ENCODE measurements at regions not wholly inside any gene's neighbourhood (a gene's known extent, or its start where the extent isn't known, plus 50 kb on each side); places are given as distances from the start of the nearest gene placed in this dataset.

DNA sequence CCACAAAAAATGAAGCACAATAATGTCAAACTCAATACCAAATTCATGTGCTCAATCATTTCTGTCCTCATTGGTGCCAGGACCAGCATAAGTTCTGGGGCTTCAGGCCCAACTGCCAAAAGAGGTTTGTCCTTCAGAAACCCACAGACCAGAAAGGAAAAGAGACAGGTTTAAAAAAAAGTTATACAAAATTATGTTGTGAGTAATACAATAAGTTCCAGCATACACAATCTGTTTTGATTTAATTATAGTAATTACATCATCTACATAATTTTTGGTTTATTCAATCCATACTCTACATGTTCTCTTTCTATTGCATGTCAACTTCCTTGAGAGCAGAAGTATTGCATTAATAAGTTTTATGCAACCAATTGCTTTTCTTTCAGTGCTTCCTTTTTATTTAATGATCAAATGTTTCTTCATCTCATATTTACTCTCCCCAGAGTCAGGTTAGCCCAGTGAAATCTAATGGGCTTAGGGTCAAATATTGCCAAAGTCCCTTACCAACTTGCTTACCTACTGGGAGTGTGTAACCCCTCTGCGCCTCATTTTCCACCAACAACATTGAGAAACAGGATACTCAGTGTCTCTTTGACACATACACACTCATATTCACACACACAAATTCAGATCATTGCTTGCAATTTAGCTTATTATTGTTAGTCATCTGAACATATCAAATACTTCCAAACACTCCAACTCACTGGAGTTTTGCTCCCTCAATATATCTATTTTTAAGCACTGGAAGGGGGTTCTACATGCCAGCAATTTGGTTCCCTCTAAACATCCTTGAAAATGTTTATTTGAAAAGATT lies 424.4 kb upstream of the MARCKS start:
- intact Hi-C loops (cut with DNase I) = no loop called here
- Histone ChIP-seq H3K4me1 (peaks cover 21% of the 10 kb centered on the region), H3K27me3 (ENCODE audit: low read depth) (no peaks in the 10 kb centered on the region), H3K36me3 (no peaks in the 10 kb centered on the region), H3K9me3 (no peaks in the 10 kb centered on the region), H3K4me3 (no peak overlapping the region), H3K27ac (peak overlapping the region; percentile 10)
- ATAC-seq (peak in 1 of 2 donors; percentile 57), DNase-seq (no peak)
- TF ChIP-seq, protein P1, sequence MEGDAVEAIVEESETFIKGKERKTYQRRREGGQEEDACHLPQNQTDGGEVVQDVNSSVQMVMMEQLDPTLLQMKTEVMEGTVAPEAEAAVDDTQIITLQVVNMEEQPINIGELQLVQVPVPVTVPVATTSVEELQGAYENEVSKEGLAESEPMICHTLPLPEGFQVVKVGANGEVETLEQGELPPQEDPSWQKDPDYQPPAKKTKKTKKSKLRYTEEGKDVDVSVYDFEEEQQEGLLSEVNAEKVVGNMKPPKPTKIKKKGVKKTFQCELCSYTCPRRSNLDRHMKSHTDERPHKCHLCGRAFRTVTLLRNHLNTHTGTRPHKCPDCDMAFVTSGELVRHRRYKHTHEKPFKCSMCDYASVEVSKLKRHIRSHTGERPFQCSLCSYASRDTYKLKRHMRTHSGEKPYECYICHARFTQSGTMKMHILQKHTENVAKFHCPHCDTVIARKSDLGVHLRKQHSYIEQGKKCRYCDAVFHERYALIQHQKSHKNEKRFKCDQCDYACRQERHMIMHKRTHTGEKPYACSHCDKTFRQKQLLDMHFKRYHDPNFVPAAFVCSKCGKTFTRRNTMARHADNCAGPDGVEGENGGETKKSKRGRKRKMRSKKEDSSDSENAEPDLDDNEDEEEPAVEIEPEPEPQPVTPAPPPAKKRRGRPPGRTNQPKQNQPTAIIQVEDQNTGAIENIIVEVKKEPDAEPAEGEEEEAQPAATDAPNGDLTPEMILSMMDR (IDR thresholded peaks at IDR 0.05) = no peak

DNA sequence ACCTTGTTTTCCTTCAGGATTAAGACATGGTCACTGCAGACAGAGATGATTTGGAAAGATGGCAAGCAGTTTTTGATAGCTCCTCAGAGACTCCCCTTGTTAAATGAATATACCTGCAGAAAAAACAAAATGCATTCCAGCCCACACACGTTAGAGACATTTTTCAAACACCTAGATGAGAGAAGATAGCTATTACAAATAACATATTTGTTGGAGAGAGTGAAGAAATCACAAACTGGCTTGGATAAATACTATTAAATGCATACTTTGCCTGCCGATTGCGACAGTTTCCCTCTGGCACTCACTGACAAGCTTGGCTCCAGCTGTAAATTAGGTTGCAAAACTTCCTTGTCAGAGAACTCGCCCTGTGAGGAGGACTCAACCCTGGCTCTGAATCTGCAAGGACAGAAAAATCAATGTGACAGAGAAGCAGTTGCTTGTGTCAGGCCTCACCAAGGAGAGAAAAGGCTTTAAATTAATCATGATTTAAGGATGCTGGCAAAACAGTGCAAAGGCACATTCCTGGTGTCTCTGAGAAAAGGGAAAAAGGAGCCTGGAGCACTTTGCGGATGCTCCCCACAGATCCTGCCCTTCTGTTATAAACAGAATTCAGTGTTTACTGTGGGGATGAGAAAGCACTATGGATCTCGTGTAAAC lies 423.7 kb upstream of the MARCKS start:
- ATAC-seq (peak; percentile 69 to 93), DNase-seq (peak; percentile 59)
- Histone ChIP-seq H3K27me3 (ENCODE audit: low read depth) (no peaks in the 10 kb centered on the region), H3K4me3 (no peak overlapping the region), H3K9me3 (no peaks in the 10 kb centered on the region), H3K36me3 (no peaks in the 10 kb centered on the region), H3K27ac (peak overlapping the region; percentile 10), H3K4me1 (peaks cover 21% of the 10 kb centered on the region)
- intact Hi-C loops (cut with DNase I) = no loop called here
- TF ChIP-seq, protein P1 (IDR thresholded peaks at IDR 0.05) = no peak

GRCh38 chr6:113434641-113435040 lies 422.5 kb upstream of the MARCKS start:
- DNase-seq = no peak
- Histone ChIP-seq H3K36me3 (no peaks in the 10 kb centered on the region), H3K4me3 (no peak overlapping the region), H3K27ac (no peak overlapping the region), H3K4me1 (peaks cover 21% of the 10 kb centered on the region), H3K27me3 (ENCODE audit: low read depth) (no peaks in the 10 kb centered on the region), H3K9me3 (no peaks in the 10 kb centered on the region)
- ATAC-seq = no peak
- intact Hi-C loops (cut with DNase I) = no loop called here
- TF ChIP-seq, protein P1 (IDR thresholded peaks at IDR 0.05) = no peak

GRCh38 chr6:113437566-113437965 lies 419.6 kb upstream of the MARCKS start:
- DNase-seq = no peak
- intact Hi-C loops (cut with DNase I) = no loop called here
- Histone ChIP-seq H3K27ac (no peak overlapping the region), H3K27me3 (ENCODE audit: low read depth) (no peaks in the 10 kb centered on the region), H3K4me1 (peaks cover 16% of the 10 kb centered on the region), H3K9me3 (no peaks in the 10 kb centered on the region), H3K4me3 (no peak overlapping the region), H3K36me3 (no peaks in the 10 kb centered on the region)
- TF ChIP-seq, protein P1 (IDR thresholded peaks at IDR 0.05) = no peak
- ATAC-seq = no peak

GRCh38 chr6:113439866-113440265 lies 417.3 kb upstream of the MARCKS start:
- TF ChIP-seq, protein P1 (IDR thresholded peaks at IDR 0.05) = no peak
- Histone ChIP-seq H3K27me3 (ENCODE audit: low read depth) (no peaks in the 10 kb centered on the region), H3K9me3 (no peaks in the 10 kb centered on the region), H3K4me1 (no peaks in the 10 kb centered on the region), H3K27ac (no peak overlapping the region), H3K4me3 (no peak overlapping the region), H3K36me3 (no peaks in the 10 kb centered on the region)
- ATAC-seq = no peak
- intact Hi-C loops (cut with DNase I) = no loop called here
- DNase-seq = no peak
